ENCODE measurements at regions not wholly inside any gene's neighbourhood (a gene's known extent, or its start where the extent isn't known, plus 50 kb on each side); places are given as distances from the start of the nearest gene placed in this dataset.
A peak's percentile ranks its signal among the peaks of the same experiment; 100 is the strongest.

DNA sequence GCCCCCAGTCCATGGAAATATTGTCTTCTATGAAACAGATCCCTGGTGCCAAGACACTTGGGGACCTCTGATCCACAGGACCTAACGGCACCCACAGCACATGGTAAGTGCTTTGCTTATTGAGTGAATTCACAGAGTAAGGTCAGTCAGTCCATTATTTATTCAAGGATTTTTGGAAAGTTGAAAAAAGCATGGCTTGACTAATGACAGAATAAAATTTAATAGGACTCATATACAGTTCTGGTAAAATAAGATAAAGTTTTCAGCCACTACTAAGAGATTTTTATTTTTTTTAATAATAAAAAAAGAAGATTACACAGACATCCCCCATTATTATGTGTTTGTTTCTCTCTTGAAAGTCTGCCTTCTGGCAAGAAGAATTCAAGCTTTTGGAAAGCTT lies 490.6 kb upstream of the HS3ST1 start:
- Mint-ChIP-seq H3K27me3 (ENCODE audit: low read depth) (peaks cover 9% of the 10 kb centered on the region), H3K27ac (no peak overlapping the region), H3K36me3 (peaks cover 43% of the 10 kb centered on the region), H3K9me3 (peaks cover 60% of the 10 kb centered on the region), H3K4me3 (no peak overlapping the region), H3K4me1 (peaks cover 5% of the 10 kb centered on the region; the same call in 1 of the 2 replicates)
- ChIA-PET POLR2A (no interaction called here), CTCF (no interaction called here)
- TF ChIP-seq NR2C2 (CRISPR knock-in tag; IDR thresholded peaks at IDR 0.05), result no peak
- TF ChIP-seq ZNF219 (CRISPR knock-in tag; IDR thresholded peaks at IDR 0.05; ENCODE audit: borderline replicate concordance), result no peak
- TF ChIP-seq ATF1 (CRISPR knock-in tag; IDR thresholded peaks at IDR 0.05), result no peak
- no peak for TF ChIP-seq NFATC4 (CRISPR knock-in tag; IDR thresholded peaks at IDR 0.05)
- TF ChIP-seq, protein P1, sequence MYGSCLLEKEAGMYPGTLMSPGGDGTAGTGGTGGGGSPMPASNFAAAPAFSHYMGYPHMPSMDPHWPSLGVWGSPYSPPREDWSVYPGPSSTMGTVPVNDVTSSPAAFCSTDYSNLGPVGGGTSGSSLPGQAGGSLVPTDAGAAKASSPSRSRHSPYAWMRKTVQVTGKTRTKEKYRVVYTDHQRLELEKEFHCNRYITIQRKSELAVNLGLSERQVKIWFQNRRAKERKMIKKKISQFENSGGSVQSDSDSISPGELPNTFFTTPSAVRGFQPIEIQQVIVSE (CRISPR knock-in tag; IDR thresholded peaks at IDR 0.05; ENCODE audit: borderline replicate concordance), result no peak
- TF ChIP-seq SOX15 (CRISPR knock-in tag; IDR thresholded peaks at IDR 0.05), result no peak
- TF ChIP-seq, protein P2, sequence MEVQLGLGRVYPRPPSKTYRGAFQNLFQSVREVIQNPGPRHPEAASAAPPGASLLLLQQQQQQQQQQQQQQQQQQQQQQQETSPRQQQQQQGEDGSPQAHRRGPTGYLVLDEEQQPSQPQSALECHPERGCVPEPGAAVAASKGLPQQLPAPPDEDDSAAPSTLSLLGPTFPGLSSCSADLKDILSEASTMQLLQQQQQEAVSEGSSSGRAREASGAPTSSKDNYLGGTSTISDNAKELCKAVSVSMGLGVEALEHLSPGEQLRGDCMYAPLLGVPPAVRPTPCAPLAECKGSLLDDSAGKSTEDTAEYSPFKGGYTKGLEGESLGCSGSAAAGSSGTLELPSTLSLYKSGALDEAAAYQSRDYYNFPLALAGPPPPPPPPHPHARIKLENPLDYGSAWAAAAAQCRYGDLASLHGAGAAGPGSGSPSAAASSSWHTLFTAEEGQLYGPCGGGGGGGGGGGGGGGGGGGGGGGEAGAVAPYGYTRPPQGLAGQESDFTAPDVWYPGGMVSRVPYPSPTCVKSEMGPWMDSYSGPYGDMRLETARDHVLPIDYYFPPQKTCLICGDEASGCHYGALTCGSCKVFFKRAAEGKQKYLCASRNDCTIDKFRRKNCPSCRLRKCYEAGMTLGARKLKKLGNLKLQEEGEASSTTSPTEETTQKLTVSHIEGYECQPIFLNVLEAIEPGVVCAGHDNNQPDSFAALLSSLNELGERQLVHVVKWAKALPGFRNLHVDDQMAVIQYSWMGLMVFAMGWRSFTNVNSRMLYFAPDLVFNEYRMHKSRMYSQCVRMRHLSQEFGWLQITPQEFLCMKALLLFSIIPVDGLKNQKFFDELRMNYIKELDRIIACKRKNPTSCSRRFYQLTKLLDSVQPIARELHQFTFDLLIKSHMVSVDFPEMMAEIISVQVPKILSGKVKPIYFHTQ (CRISPR knock-in tag; IDR thresholded peaks at IDR 0.05), result no peak
- no peak for TF ChIP-seq SMAD3 (CRISPR knock-in tag; IDR thresholded peaks at IDR 0.05; ENCODE audit: borderline replicate concordance)
- no peak for TF ChIP-seq ETV6 (CRISPR knock-in tag; IDR thresholded peaks at IDR 0.05)
- no peak for TF ChIP-seq ZNF317 (CRISPR knock-in tag; IDR thresholded peaks at IDR 0.05; ENCODE audit: borderline replicate concordance, low read depth)
- no peak for TF ChIP-seq OVOL2 (CRISPR knock-in tag; IDR thresholded peaks at IDR 0.05; ENCODE audit: borderline replicate concordance)
- TF ChIP-seq NR3C1 (CRISPR knock-in tag; conservative IDR thresholded peaks at IDR 0.05; ENCODE audit: low read depth), result no peak
- TF ChIP-seq MYBL2 (CRISPR knock-in tag; IDR thresholded peaks at IDR 0.05), result no peak
- TF ChIP-seq, protein P3, sequence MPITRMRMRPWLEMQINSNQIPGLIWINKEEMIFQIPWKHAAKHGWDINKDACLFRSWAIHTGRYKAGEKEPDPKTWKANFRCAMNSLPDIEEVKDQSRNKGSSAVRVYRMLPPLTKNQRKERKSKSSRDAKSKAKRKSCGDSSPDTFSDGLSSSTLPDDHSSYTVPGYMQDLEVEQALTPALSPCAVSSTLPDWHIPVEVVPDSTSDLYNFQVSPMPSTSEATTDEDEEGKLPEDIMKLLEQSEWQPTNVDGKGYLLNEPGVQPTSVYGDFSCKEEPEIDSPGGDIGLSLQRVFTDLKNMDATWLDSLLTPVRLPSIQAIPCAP (CRISPR knock-in tag; IDR thresholded peaks at IDR 0.05), result no peak
- TF ChIP-seq, protein P4, sequence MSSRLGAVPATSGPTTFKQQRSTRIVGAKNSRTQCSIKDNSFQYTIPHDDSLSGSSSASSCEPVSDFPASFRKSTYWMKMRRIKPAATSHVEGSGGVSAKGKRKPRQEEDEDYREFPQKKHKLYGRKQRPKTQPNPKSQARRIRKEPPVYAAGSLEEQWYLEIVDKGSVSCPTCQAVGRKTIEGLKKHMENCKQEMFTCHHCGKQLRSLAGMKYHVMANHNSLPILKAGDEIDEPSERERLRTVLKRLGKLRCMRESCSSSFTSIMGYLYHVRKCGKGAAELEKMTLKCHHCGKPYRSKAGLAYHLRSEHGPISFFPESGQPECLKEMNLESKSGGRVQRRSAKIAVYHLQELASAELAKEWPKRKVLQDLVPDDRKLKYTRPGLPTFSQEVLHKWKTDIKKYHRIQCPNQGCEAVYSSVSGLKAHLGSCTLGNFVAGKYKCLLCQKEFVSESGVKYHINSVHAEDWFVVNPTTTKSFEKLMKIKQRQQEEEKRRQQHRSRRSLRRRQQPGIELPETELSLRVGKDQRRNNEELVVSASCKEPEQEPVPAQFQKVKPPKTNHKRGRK (CRISPR knock-in tag; IDR thresholded peaks at IDR 0.05; ENCODE audit: borderline replicate concordance), result no peak
- no peak for TF ChIP-seq ZSCAN18 (CRISPR knock-in tag; IDR thresholded peaks at IDR 0.05)
- ATAC-seq (no peak), DNase-seq (ENCODE audit: low spot score) (no peak)

GRCh38 chr4:11914406-11914805 lies 485.7 kb upstream of the HS3ST1 start:
- Mint-ChIP-seq H3K9me3 (peaks cover 53% of the 10 kb centered on the region), H3K27ac (no peak overlapping the region), H3K36me3 (peaks cover 36% of the 10 kb centered on the region), H3K4me1 (peaks cover 11% of the 10 kb centered on the region), H3K27me3 (ENCODE audit: low read depth) (peaks cover 6% of the 10 kb centered on the region; the same call in 1 of the 2 replicates), H3K4me3 (no peak overlapping the region)
- CTCF ChIA-PET, result interaction anchor here (0.8 kb wide), 1 partner anchor 1453 kb away, joined by 3 read pairs; no protein-coding TSS in a partner anchor
- DNase-seq (ENCODE audit: low spot score) (no peak), ATAC-seq (peak; percentile 74)
- POLR2A ChIA-PET, result no interaction called here
- no peak for TF ChIP-seq GRHL2 (CRISPR knock-in tag; IDR thresholded peaks at IDR 0.05; ENCODE audit: insufficient replicate concordance, severe bottlenecking)
- TF ChIP-seq KAT7 (CRISPR knock-in tag; IDR thresholded peaks at IDR 0.05; ENCODE audit: borderline replicate concordance), result no peak
- TF ChIP-seq, protein P4 (CRISPR knock-in tag; IDR thresholded peaks at IDR 0.05; ENCODE audit: borderline replicate concordance), result no peak
- no peak for TF ChIP-seq ZSCAN18 (CRISPR knock-in tag; IDR thresholded peaks at IDR 0.05)
- no peak for TF ChIP-seq NR2C2 (CRISPR knock-in tag; IDR thresholded peaks at IDR 0.05)
- TF ChIP-seq NR1H2 (CRISPR knock-in tag; IDR thresholded peaks at IDR 0.05), result no peak
- no peak for TF ChIP-seq CTCF (IDR thresholded peaks at IDR 0.05)
- no peak for TF ChIP-seq FOXJ3 (CRISPR knock-in tag; IDR thresholded peaks at IDR 0.05; ENCODE audit: borderline replicate concordance)
- TF ChIP-seq ZNF121 (CRISPR knock-in tag; IDR thresholded peaks at IDR 0.05), result no peak
